HAP-1 (cell line): ENCODE measurements at regions not wholly inside any gene's neighbourhood (a gene's known extent, or its start where the extent isn't known, plus 50 kb on each side); places are given as distances from the start of the nearest gene placed in this dataset.

Experiments
- DNase-seq, 2 experiments: peaks; one replicate each; pipeline ENCODE4 v3.0.0-alpha.2; 2016 to 2020; ENCODE audit warnings: low spot score in 2 of 2
- H3K27me3 ChIP-seq: fragments of 250-450 bp; sonication (Bioruptor Pico); 2 replicates; pipeline ENCODE4 v1.5.1; 2020; ENCODE audit warnings: low read depth, mild to moderate bottlenecking, moderate library complexity
- H3K36me3 ChIP-seq: fragments of 250-450 bp; sonication (Bioruptor Pico); replicated peaks from 2 replicates; pipeline ENCODE4 v1.5.1; 2020; ENCODE audit warnings: mild to moderate bottlenecking
- H3K4me1 ChIP-seq: fragments of 250-450 bp; sonication (Bioruptor Pico); 2 replicates; pipeline ENCODE4 v1.5.1; 2020; ENCODE audit warnings: mild to moderate bottlenecking
- H3K4me3 ChIP-seq: fragments of 250-450 bp; sonication (Bioruptor Pico); 2 replicates; pipeline ENCODE4 v1.5.1; 2020; ENCODE audit warnings: mild to moderate bottlenecking, moderate library complexity
- H3K9me3 ChIP-seq: fragments of 250-450 bp; sonication (Bioruptor Pico); 2 replicates; pipeline ENCODE4 v1.5.1; 2020; ENCODE audit warnings: mild to moderate bottlenecking, moderate library complexity
- in situ Hi-C: fragments of 300-500 bp; cut with MboI; formaldehyde crosslinking; loops from 3 replicates; pipeline ENCODE4 v1.14.3; 2020; ENCODE audit warnings: low sequenced_read_pairs, inconsistent platforms, mixed read lengths

GRCh38 chr5:21263361-21263760 lies 1275.4 kb upstream of the CDH18 start:
- Histone ChIP-seq H3K9me3 (no peaks in the 10 kb centered on the region), H3K4me3 (no peak overlapping the region), H3K27me3 (no peaks in the 10 kb centered on the region), H3K4me1 (no peaks in the 10 kb centered on the region), H3K36me3 (no peaks in the 10 kb centered on the region)
- no peak for DNase-seq
- in situ Hi-C loops = no loop called here

- in situ Hi-C loops = no loop called here
- Histone ChIP-seq H3K9me3 (no peaks in the 10 kb centered on the region), H3K4me1 (no peaks in the 10 kb centered on the region), H3K27me3 (no peaks in the 10 kb centered on the region), H3K36me3 (no peaks in the 10 kb centered on the region), H3K4me3 (no peak overlapping the region)
- DNase-seq = no peak
These were observed 1266.2 kb upstream of the CDH18 start for GRCh38 chr5:21254161-21254560.

GRCh38 chr5:21244982-21245381 lies 1257.0 kb upstream of the CDH18 start:
- Histone ChIP-seq H3K4me3 (no peak overlapping the region), H3K9me3 (no peaks in the 10 kb centered on the region), H3K36me3 (no peaks in the 10 kb centered on the region), H3K27me3 (no peaks in the 10 kb centered on the region), H3K4me1 (no peaks in the 10 kb centered on the region)
- no peak for DNase-seq
- in situ Hi-C loops = no loop called here

GRCh38 chr5:21238786-21239185 lies 1250.8 kb upstream of the CDH18 start:
- Histone ChIP-seq H3K4me1 (no peaks in the 10 kb centered on the region), H3K27me3 (no peaks in the 10 kb centered on the region), H3K36me3 (no peaks in the 10 kb centered on the region), H3K4me3 (no peak overlapping the region), H3K9me3 (no peaks in the 10 kb centered on the region)
- no peak for DNase-seq
- in situ Hi-C loops = no loop called here

GRCh38 chr5:21237461-21237860 lies 1249.5 kb upstream of the CDH18 start:
- Histone ChIP-seq H3K36me3 (no peaks in the 10 kb centered on the region), H3K27me3 (no peaks in the 10 kb centered on the region), H3K9me3 (no peaks in the 10 kb centered on the region), H3K4me3 (no peak overlapping the region), H3K4me1 (no peaks in the 10 kb centered on the region)
- no peak for DNase-seq
- in situ Hi-C loops = no loop called here

- no peaks in the 10 kb centered on the region for H3K27me3 ChIP-seq
- in situ Hi-C loops = no loop called here
- H3K36me3 ChIP-seq = no peaks in the 10 kb centered on the region
- H3K4me1 ChIP-seq = no peaks in the 10 kb centered on the region
- no peak overlapping the region for H3K4me3 ChIP-seq
- DNase-seq = no peak
- no peaks in the 10 kb centered on the region for H3K9me3 ChIP-seq
These were observed 1249.0 kb upstream of the CDH18 start for GRCh38 chr5:21236971-21237427.

- DNase-seq = no peak
- Histone ChIP-seq H3K4me1 (no peaks in the 10 kb centered on the region), H3K36me3 (no peaks in the 10 kb centered on the region), H3K4me3 (no peak overlapping the region), H3K27me3 (no peaks in the 10 kb centered on the region), H3K9me3 (no peaks in the 10 kb centered on the region)
- in situ Hi-C loops = no loop called here
These were observed 1248.1 kb upstream of the CDH18 start for GRCh38 chr5:21236104-21236503.

- in situ Hi-C loops = no loop called here
- no peaks in the 10 kb centered on the region for H3K36me3 ChIP-seq
- no peak overlapping the region for H3K4me3 ChIP-seq
- no peak for DNase-seq
- no peaks in the 10 kb centered on the region for H3K9me3 ChIP-seq
- H3K4me1 ChIP-seq = no peaks in the 10 kb centered on the region
- no peaks in the 10 kb centered on the region for H3K27me3 ChIP-seq
These were observed 1237.4 kb upstream of the CDH18 start for GRCh38 chr5:21225223-21226064.

GRCh38 chr5:21221616-21222015 lies 1233.6 kb upstream of the CDH18 start:
- Histone ChIP-seq H3K4me3 (no peak overlapping the region), H3K4me1 (no peaks in the 10 kb centered on the region), H3K36me3 (no peaks in the 10 kb centered on the region), H3K27me3 (no peaks in the 10 kb centered on the region), H3K9me3 (no peaks in the 10 kb centered on the region)
- in situ Hi-C loops = no loop called here
- no peak for DNase-seq

GRCh38 chr5:21219966-21220365 lies 1232.0 kb upstream of the CDH18 start:
- Histone ChIP-seq H3K9me3 (no peaks in the 10 kb centered on the region), H3K27me3 (no peaks in the 10 kb centered on the region), H3K36me3 (no peaks in the 10 kb centered on the region), H3K4me1 (no peaks in the 10 kb centered on the region), H3K4me3 (no peak overlapping the region)
- DNase-seq = no peak
- in situ Hi-C loops = no loop called here

- Histone ChIP-seq H3K4me3 (no peak overlapping the region), H3K36me3 (no peaks in the 10 kb centered on the region), H3K27me3 (no peaks in the 10 kb centered on the region), H3K9me3 (no peaks in the 10 kb centered on the region), H3K4me1 (no peaks in the 10 kb centered on the region)
- in situ Hi-C loops = no loop called here
- no peak for DNase-seq
These were observed 1231.3 kb upstream of the CDH18 start for GRCh38 chr5:21219251-21219650.

- no peak for DNase-seq
- Histone ChIP-seq H3K4me3 (no peak overlapping the region), H3K36me3 (no peaks in the 10 kb centered on the region), H3K27me3 (no peaks in the 10 kb centered on the region), H3K9me3 (no peaks in the 10 kb centered on the region), H3K4me1 (no peaks in the 10 kb centered on the region)
- in situ Hi-C loops = no loop called here
These were observed 1224.0 kb upstream of the CDH18 start for GRCh38 chr5:21212026-21212425.

GRCh38 chr5:21209409-21209808 lies 1221.4 kb upstream of the CDH18 start:
- no peaks in the 10 kb centered on the region for H3K27me3 ChIP-seq
- no peak for DNase-seq
- H3K9me3 ChIP-seq = no peaks in the 10 kb centered on the region
- no peak overlapping the region for H3K4me3 ChIP-seq
- H3K36me3 ChIP-seq = no peaks in the 10 kb centered on the region
- in situ Hi-C loops = no loop called here
- no peaks in the 10 kb centered on the region for H3K4me1 ChIP-seq

- in situ Hi-C loops = no loop called here
- no peak overlapping the region for H3K4me3 ChIP-seq
- no peaks in the 10 kb centered on the region for H3K9me3 ChIP-seq
- no peaks in the 10 kb centered on the region for H3K36me3 ChIP-seq
- H3K27me3 ChIP-seq = no peaks in the 10 kb centered on the region
- no peak for DNase-seq
- no peaks in the 10 kb centered on the region for H3K4me1 ChIP-seq
These were observed 1211.1 kb upstream of the CDH18 start for GRCh38 chr5:21199087-21199486.

- H3K36me3 ChIP-seq = no peaks in the 10 kb centered on the region
- in situ Hi-C loops = no loop called here
- H3K9me3 ChIP-seq = no peaks in the 10 kb centered on the region
- H3K4me1 ChIP-seq = no peaks in the 10 kb centered on the region
- no peak overlapping the region for H3K4me3 ChIP-seq
- DNase-seq = no peak
- H3K27me3 ChIP-seq = no peaks in the 10 kb centered on the region
These were observed 1207.1 kb upstream of the CDH18 start for GRCh38 chr5:21195145-21195544.
